Kidney (tissue), 13 donors: ENCODE measurements at regions not wholly inside any gene's neighbourhood (a gene's known extent, or its start where the extent isn't known, plus 50 kb on each side); places are given as distances from the start of the nearest gene placed in this dataset.

ENCODE experiments used
- DNase-seq, 5 donors: peaks; one replicate each; pipeline ENCODE4 v3.0.0-alpha.2; 2013 to 2020
- FAIRE-seq: peaks from 2 replicates; lab custom pipeline; 2012; peaks lifted over from hg19 to GRCh38; lab: Jason Lieb, UNC
- H3K27ac ChIP-seq, 2 donors: one replicate each; pipeline ENCODE4 v1.7.0; 2013; ENCODE audit warnings: low read depth in 2 of 2, low read length in 2 of 2, inconsistent platforms in 1 of 2
- H3K27me3 ChIP-seq: one replicate; pipeline ENCODE4 v1.7.1; 2013; ENCODE audit warnings: low read length, inconsistent platforms; ENCODE audit not compliant: control insufficient read depth, insufficient read depth
- H3K36me3 ChIP-seq, 3 donors: one replicate each; pipeline versions ENCODE4 v1.7.0 to v1.7.1; 2013; ENCODE audit warnings: low read length in 3 of 3, control low read depth in 1 of 3, inconsistent platforms in 1 of 3; ENCODE audit not compliant: insufficient read depth in 3 of 3, control insufficient read depth in 2 of 3
- H3K4me1 ChIP-seq, 3 donors: one replicate each; pipeline versions ENCODE4 v1.7.0 to v1.7.1; 2013; ENCODE audit warnings: low read length in 3 of 3, inconsistent platforms in 1 of 3, low read depth in 1 of 3; ENCODE audit not compliant: control insufficient read depth in 2 of 3, insufficient read depth in 2 of 3
- H3K4me3 ChIP-seq, 3 donors: one replicate each; pipeline versions ENCODE4 v1.7.0 to v1.8.1; 2013; ENCODE audit warnings: low read length in 3 of 3, control low read depth in 1 of 3, inconsistent platforms in 1 of 3
- H3K9ac ChIP-seq, 3 donors: one replicate each; pipeline versions ENCODE4 v1.7.0 to v1.7.1; 2013; ENCODE audit warnings: low read length in 3 of 3, control low read depth in 1 of 3, inconsistent platforms in 1 of 3
- H3K9me3 ChIP-seq, 3 donors: one replicate each; pipeline versions ENCODE4 v1.7.0 to v1.7.1; 2013; ENCODE audit warnings: low read length in 3 of 3, control low read depth in 1 of 3, inconsistent platforms in 1 of 3; ENCODE audit not compliant: control insufficient read depth in 2 of 3, insufficient read depth in 1 of 3
- intact Hi-C: fragments of 100-400 bp; cut with DNase I; formaldehyde crosslinking; loops from one replicate; pipeline ENCODE4 v1.11.1; 2022
- TF ChIP-seq, protein P1 (sequence below): IDR thresholded peaks from 3 replicates; pipeline ENCODE4 v1.5.1; 2012; ENCODE audit warnings: mild to moderate bottlenecking, moderate library complexity, borderline replicate concordance; ENCODE audit not compliant: insufficient read depth; ENCODE audit errors: extremely low read depth
- donor health status: control.
- donor health status: control.
- donor health status: control.
- donor health status: control.
- donor health status: control.
- donor health status: DM: yes; HTN: yes; CAD: no.
- donor health status: Normal renal cell carcinoma (clear cell type).

DNA sequence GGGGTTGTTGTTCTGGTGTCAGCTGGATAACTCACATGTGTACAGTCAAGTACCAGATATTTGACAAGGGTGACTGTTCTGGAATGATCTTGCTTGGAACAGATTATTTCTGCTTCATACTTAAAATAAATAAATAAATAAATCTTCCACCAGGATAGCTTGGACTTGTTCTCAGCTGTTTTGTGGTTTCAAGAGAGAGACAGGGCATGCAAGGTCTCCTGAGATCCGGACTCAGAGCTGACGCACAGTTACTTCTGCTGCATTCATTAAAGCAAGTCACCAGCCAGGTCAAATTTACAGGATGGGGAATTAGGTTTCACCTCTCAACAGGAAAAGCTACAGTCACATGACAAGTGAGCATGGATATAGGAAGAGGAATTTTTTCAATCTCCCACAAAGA lies 285.0 kb upstream of the SPTLC3 start:
- no peak for FAIRE-seq
- intact Hi-C loops, result no loop called here
- DNase-seq, result peak in 1 of 5 donors; percentile 11
- H3K36me3 ChIP-seq, result no peaks in the 10 kb centered on the region
- no peaks in the 10 kb centered on the region for H3K27me3 ChIP-seq
- TF ChIP-seq, protein P1, sequence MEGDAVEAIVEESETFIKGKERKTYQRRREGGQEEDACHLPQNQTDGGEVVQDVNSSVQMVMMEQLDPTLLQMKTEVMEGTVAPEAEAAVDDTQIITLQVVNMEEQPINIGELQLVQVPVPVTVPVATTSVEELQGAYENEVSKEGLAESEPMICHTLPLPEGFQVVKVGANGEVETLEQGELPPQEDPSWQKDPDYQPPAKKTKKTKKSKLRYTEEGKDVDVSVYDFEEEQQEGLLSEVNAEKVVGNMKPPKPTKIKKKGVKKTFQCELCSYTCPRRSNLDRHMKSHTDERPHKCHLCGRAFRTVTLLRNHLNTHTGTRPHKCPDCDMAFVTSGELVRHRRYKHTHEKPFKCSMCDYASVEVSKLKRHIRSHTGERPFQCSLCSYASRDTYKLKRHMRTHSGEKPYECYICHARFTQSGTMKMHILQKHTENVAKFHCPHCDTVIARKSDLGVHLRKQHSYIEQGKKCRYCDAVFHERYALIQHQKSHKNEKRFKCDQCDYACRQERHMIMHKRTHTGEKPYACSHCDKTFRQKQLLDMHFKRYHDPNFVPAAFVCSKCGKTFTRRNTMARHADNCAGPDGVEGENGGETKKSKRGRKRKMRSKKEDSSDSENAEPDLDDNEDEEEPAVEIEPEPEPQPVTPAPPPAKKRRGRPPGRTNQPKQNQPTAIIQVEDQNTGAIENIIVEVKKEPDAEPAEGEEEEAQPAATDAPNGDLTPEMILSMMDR, result no peak
- no peaks in the 10 kb centered on the region for H3K4me1 ChIP-seq
- no peak overlapping the region for H3K9ac ChIP-seq
- no peak overlapping the region for H3K27ac ChIP-seq
- H3K4me3 ChIP-seq, result no peak overlapping the region
- H3K9me3 ChIP-seq, result no peaks in the 10 kb centered on the region

DNA sequence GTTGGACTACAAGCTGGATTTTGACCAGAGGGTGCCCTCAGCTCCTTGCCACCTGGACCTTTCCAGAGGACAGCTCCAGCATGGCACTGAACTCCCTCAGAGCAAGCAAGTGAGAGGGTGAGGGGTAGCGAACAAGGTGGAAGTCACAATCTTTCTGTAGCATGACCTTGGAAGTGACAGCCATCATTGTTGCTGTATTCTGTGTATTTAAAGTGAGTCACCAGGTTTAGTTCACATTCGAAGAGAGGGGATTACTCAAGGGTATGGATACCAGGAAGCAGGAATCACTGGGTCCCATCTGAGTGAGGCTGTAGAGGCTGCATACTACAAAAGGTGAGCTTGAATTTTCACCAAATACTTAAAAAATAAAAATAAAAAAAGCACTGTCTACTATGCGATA lies 280.0 kb upstream of the SPTLC3 start:
- FAIRE-seq (no peak), DNase-seq (no peak)
- no peaks in the 10 kb centered on the region for H3K36me3 ChIP-seq
- TF ChIP-seq, protein P1, result no peak
- no peak overlapping the region for H3K9ac ChIP-seq
- H3K4me3 ChIP-seq, result no peak overlapping the region
- no peaks in the 10 kb centered on the region for H3K27me3 ChIP-seq
- no peaks in the 10 kb centered on the region for H3K9me3 ChIP-seq
- intact Hi-C loops, result no loop called here
- H3K27ac ChIP-seq, result no peak overlapping the region
- no peaks in the 10 kb centered on the region for H3K4me1 ChIP-seq

DNA sequence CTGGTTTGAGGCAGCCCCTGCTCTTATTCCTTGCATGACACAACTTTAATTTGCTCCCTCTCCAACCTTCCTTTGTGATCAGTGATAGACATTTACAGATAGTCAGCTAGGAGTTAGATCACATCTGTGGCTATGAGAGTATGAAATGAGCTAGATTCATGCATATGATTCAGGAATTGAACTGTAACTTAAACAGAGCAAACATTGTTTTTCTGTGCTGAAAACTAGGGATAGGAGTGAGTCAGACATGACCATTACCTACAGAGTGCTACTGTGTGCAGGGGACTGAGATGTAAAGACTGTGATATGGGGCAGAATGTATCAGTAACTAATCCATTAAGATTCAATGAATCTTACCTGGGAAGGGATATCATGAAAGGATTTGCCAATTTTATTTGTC lies 279.4 kb upstream of the SPTLC3 start:
- Histone ChIP-seq H3K27ac (no peak overlapping the region), H3K27me3 (no peaks in the 10 kb centered on the region), H3K4me1 (no peaks in the 10 kb centered on the region), H3K4me3 (no peak overlapping the region), H3K36me3 (no peaks in the 10 kb centered on the region), H3K9ac (no peak overlapping the region), H3K9me3 (no peaks in the 10 kb centered on the region)
- intact Hi-C loops, result no loop called here
- FAIRE-seq, result no peak
- no peak for DNase-seq
- TF ChIP-seq, protein P1, result no peak

DNA sequence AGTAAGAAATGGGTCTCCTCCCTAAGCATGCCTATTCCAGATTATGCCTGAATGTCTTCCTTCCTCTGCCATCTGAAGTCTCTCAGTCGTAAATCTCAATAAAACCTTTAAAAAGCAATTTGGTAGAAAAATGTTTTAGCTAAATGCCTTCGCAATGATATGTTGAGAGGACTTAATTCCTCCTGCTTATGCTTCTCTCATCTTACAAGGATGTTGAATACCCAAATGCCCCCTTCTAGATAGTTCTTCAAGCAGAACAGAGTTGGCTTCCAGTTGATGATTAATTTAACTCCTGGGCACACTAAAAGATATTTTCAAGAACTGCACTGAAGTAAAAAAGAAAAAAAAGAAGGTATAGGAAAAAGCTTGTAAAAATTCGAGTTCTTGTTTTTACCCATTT lies 275.0 kb upstream of the SPTLC3 start:
- no peak for FAIRE-seq
- TF ChIP-seq, protein P1, result no peak
- Histone ChIP-seq H3K4me1 (no peaks in the 10 kb centered on the region), H3K4me3 (no peak overlapping the region), H3K27me3 (no peaks in the 10 kb centered on the region), H3K9me3 (no peaks in the 10 kb centered on the region), H3K9ac (no peak overlapping the region), H3K36me3 (no peaks in the 10 kb centered on the region), H3K27ac (no peak overlapping the region)
- DNase-seq, result peak in 2 of 5 donors; percentile 45 to 58
- intact Hi-C loops, result no loop called here
